DOHH2 (cell line): ENCODE measurements at regions not wholly inside any gene's neighbourhood (a gene's known extent, or its start where the extent isn't known, plus 50 kb on each side); places are given as distances from the start of the nearest gene placed in this dataset.

Experiments
- H3F3A ChIP-seq: fragments of 200-600 bp; sonication (generic), shearing (Covaris generic); 2 replicates; pipeline ENCODE4 v1.6.0; 2016; ENCODE audit warnings: antibody characterized with exemption, mild to moderate bottlenecking; ENCODE audit not compliant: control insufficient read depth, insufficient read depth
- H3K27ac ChIP-seq: fragments of 200-600 bp; sonication (generic); 2 replicates; pipeline ENCODE4 v1.5.1; 2014; ENCODE audit warnings: low read depth, mild to moderate bottlenecking, low read length, moderate library complexity
- H3K27me3 ChIP-seq: fragments of 200-600 bp; sonication (generic); 2 replicates; pipeline ENCODE4 v1.6.1; 2014; ENCODE audit warnings: mild to moderate bottlenecking, low read length, mixed read lengths; ENCODE audit not compliant: control insufficient read depth
- H3K36me3 ChIP-seq: fragments of 200-600 bp; sonication (generic); 2 replicates; pipeline ENCODE4 v1.6.1; 2014; ENCODE audit warnings: mild to moderate bottlenecking, low read length, moderate library complexity, mixed read lengths; ENCODE audit not compliant: control insufficient read depth
- H3K4me1 ChIP-seq: fragments of 200-600 bp; sonication (generic); 2 replicates; pipeline ENCODE4 v1.6.1; 2014; ENCODE audit warnings: mild to moderate bottlenecking, low read length, mixed read lengths; ENCODE audit not compliant: control insufficient read depth
- H3K4me2 ChIP-seq: fragments of 200-600 bp; sonication (generic); 2 replicates; pipeline ENCODE4 v1.6.0; 2014; ENCODE audit warnings: mild to moderate bottlenecking, low read length, moderate library complexity
- H3K4me3 ChIP-seq: fragments of 200-600 bp; sonication (generic); 2 replicates; pipeline ENCODE4 v1.5.1; 2014; ENCODE audit warnings: mild to moderate bottlenecking, low read length, mixed read lengths
- H3K79me2 ChIP-seq: fragments of 200-600 bp; sonication (generic); 2 replicates; pipeline ENCODE4 v1.6.1; 2014; ENCODE audit warnings: mild to moderate bottlenecking, low read length, mixed read lengths; ENCODE audit not compliant: control insufficient read depth
- H3K9me2 ChIP-seq: fragments of 200-600 bp; sonication (generic); replicated peaks from 2 replicates; pipeline ENCODE4 v1.6.1; 2014; ENCODE audit warnings: mild to moderate bottlenecking, low read length, mixed read lengths; ENCODE audit not compliant: control insufficient read depth
- H3K9me3 ChIP-seq: fragments of 200-600 bp; sonication (generic); 2 replicates; pipeline ENCODE4 v1.6.1; 2014; ENCODE audit warnings: antibody characterized with exemption, low read length, mixed read lengths; ENCODE audit not compliant: control insufficient read depth, insufficient read depth
- H4K20me1 ChIP-seq: fragments of 200-600 bp; sonication (generic); 2 replicates; pipeline ENCODE4 v1.6.0; 2014; ENCODE audit warnings: low read depth, mild to moderate bottlenecking, antibody characterized with exemption, low read length, moderate library complexity; ENCODE audit not compliant: control insufficient read depth, insufficient read depth
- CTCF ChIP-seq: fragments of 200-600 bp; sonication (generic); IDR thresholded peaks from one replicate; pipeline ENCODE4 v1.5.1; 2014; ENCODE audit warnings: antibody characterized with exemption, mild to moderate bottlenecking, low read depth, low read length; ENCODE audit not compliant: poor library complexity, severe bottlenecking
- EZH2phosphoT487 ChIP-seq: fragments of 200-600 bp; sonication (generic); IDR thresholded peaks from 2 replicates; pipeline ENCODE4 v1.6.1; 2017; ENCODE audit warnings: borderline replicate concordance, mild to moderate bottlenecking, antibody characterized with exemption, low read length, moderate library complexity, mixed read lengths

DNA sequence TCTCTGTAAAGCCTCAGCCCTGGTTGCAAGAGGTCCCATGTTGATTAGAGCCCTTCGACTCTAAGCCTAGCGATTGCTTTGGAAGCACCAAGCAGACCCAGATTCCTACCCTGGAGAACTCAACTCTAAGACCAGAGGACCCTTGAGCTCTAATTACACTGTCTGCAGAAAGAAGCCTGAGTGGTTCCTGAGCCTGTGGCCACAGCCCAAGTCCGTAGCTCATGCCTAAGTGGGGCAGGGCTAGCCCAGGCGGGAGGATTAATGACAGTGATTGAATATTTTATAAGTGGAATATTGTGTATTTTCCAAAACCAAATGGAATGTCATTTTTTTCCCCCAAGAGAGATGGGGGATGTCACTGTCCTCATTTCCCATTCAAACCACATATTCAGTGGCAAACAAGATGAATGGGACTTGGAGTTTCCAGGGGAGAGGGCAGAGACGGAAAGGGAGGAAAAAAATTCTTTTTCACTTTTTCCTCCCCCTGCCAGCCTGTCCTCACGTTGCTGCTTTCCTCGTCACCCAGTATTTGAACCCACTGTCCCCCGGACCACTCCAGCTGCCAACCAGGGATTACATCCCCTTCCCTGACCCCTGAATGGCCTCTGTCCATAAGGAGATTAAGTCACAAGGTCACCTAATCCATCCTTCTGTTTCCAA, 79.6 kb upstream of the CTTNBP2NL start:
- no peak overlapping the region for H3K4me3 ChIP-seq
- no peaks in the 10 kb centered on the region for H3K9me2 ChIP-seq
- no peaks in the 10 kb centered on the region for H3K9me3 ChIP-seq
- no peaks in the 10 kb centered on the region for H3K79me2 ChIP-seq
- no peak overlapping the region for H3K27ac ChIP-seq
- no peak for TF ChIP-seq CTCF
- TF ChIP-seq EZH2phosphoT487, result no peak
- no peaks in the 10 kb centered on the region for H3K36me3 ChIP-seq
- no peaks in the 10 kb centered on the region for H4K20me1 ChIP-seq
- H3K4me1 ChIP-seq, result no peaks in the 10 kb centered on the region
- H3K27me3 ChIP-seq, result peaks cover 2% of the 10 kb centered on the region; the same call in 1 of the 2 replicates
- H3K4me2 ChIP-seq, result no peak overlapping the region
- no peaks in the 10 kb centered on the region for H3F3A ChIP-seq

GRCh38 chr1:112317140-112317539, 78.9 kb upstream of the CTTNBP2NL start:
- Histone ChIP-seq H3F3A (no peaks in the 10 kb centered on the region), H3K27me3 (peaks cover 6% of the 10 kb centered on the region; the same call in 1 of the 2 replicates), H3K4me2 (no peak overlapping the region), H3K9me2 (no peaks in the 10 kb centered on the region), H3K4me1 (no peaks in the 10 kb centered on the region), H3K79me2 (no peaks in the 10 kb centered on the region), H3K9me3 (no peaks in the 10 kb centered on the region), H3K27ac (no peak overlapping the region), H4K20me1 (no peaks in the 10 kb centered on the region), H3K4me3 (no peak overlapping the region), H3K36me3 (no peaks in the 10 kb centered on the region)
- TF ChIP-seq CTCF, result no peak
- TF ChIP-seq EZH2phosphoT487, result no peak

DNA sequence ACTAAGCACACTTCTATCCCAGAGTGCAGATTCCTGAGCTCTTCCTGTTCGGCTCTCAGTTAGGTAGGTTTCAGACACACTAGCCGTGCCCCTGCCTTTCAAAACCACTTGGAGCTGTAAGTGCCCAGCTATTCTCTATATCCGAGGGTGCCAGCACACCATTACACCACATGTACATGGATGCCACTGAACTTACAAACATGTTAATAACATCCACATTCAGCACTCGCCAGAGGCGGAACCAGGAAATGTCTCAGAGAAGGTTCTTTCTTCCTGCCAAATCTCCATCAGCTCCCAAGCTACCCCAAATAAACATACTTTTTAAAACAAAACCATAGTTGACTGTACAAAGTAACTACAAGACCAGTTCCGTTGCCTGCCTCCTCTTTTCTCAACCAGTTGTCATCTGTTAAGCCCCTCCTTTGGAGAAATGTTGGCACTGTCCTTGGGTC, 78.4 kb upstream of the CTTNBP2NL start:
- no peaks in the 10 kb centered on the region for H3F3A ChIP-seq
- no peaks in the 10 kb centered on the region for H3K36me3 ChIP-seq
- no peaks in the 10 kb centered on the region for H4K20me1 ChIP-seq
- no peak for TF ChIP-seq EZH2phosphoT487
- no peak for TF ChIP-seq CTCF
- no peaks in the 10 kb centered on the region for H3K9me2 ChIP-seq
- no peaks in the 10 kb centered on the region for H3K9me3 ChIP-seq
- H3K4me3 ChIP-seq, result no peak overlapping the region
- H3K79me2 ChIP-seq, result no peaks in the 10 kb centered on the region
- H3K4me1 ChIP-seq, result no peaks in the 10 kb centered on the region
- H3K4me2 ChIP-seq, result no peak overlapping the region
- H3K27ac ChIP-seq, result no peak overlapping the region
- peaks cover 8% of the 10 kb centered on the region for H3K27me3 ChIP-seq
